IMR-90 (cell line): ENCODE measurements at regions not wholly inside any gene's neighbourhood (a gene's known extent, or its start where the extent isn't known, plus 50 kb on each side); places are given as distances from the start of the nearest gene placed in this dataset.

ENCODE experiments used
- ATAC-seq: fragments of 200-7000 bp; cut with Tn5 transposase; 2 replicates; pipeline ENCODE4 v1.9.1; 2020; ENCODE audit warnings: low read depth, mild to moderate bottlenecking, moderate library complexity
- BruUV-seq: library from RNA; stranded (reverse); fragments of 400-500 nt; replicated peaks from 2 replicates; lab custom pipeline; 2021; lab: Mats Ljungman, UMichigan
- CTCF ChIA-PET: fragments of 300-600 bp; formaldehyde crosslinking; extraction: SDS; loops from one replicate; lab custom pipeline; 2021; ENCODE audit warnings: antibody characterized with exemption; lab: Yijun Ruan, JAX
- POLR2A ChIA-PET: fragments of 300-600 bp; sonication (Branson Sonifier 250); formaldehyde crosslinking; loops from one replicate; lab custom pipeline; 2022; ENCODE audit warnings: antibody characterized with exemption; ENCODE audit not compliant: unreplicated experiment; lab: Charles Lee
- DNase-seq: peaks from one replicate; pipeline ENCODE4 v3.0.0; 2013
- H2AFZ ChIP-seq: replicated peaks from 2 replicates; pipeline ENCODE3; 2013; ENCODE audit warnings: low read length, mild to moderate bottlenecking; ENCODE audit not compliant: poor library complexity
- H2AK5ac ChIP-seq: 2 replicates; pipeline ENCODE4 v1.6.1; 2013; ENCODE audit warnings: low read depth, low read length, inconsistent platforms
- H2AK9ac ChIP-seq: replicated peaks from 2 replicates; pipeline ENCODE3; 2013; ENCODE audit warnings: mild to moderate bottlenecking, low read depth, low read length, moderate library complexity; ENCODE audit not compliant: poor library complexity
- H2BK120ac ChIP-seq: 2 replicates; pipeline ENCODE4 v1.6.1; 2013; ENCODE audit warnings: low read depth, low read length, inconsistent platforms
- H2BK15ac ChIP-seq: 3 replicates; pipeline ENCODE4 v1.6.1; 2013; ENCODE audit warnings: low read depth, low read length, inconsistent platforms
- H2BK20ac ChIP-seq: 2 replicates; pipeline ENCODE4 v1.6.1; 2013; ENCODE audit warnings: low read depth, mild to moderate bottlenecking, inconsistent platforms, low read length, moderate library complexity
- H2BK5ac ChIP-seq: 2 replicates; pipeline ENCODE4 v1.6.1; 2013; ENCODE audit warnings: mild to moderate bottlenecking, low read depth, low read length, inconsistent platforms; ENCODE audit not compliant: poor library complexity, severe bottlenecking
- H3K14ac ChIP-seq: replicated peaks from 2 replicates; pipeline ENCODE4 v1.6.1; 2013; ENCODE audit warnings: low read depth, low read length, inconsistent platforms
- H3K18ac ChIP-seq: 2 replicates; pipeline ENCODE4 v1.6.1; 2013; ENCODE audit warnings: low read depth, low read length, control low read depth
- H3K23ac ChIP-seq: 2 replicates; pipeline ENCODE4 v1.6.1; 2013; ENCODE audit warnings: low read depth, low read length, inconsistent platforms
- H3K27ac ChIP-seq: 2 replicates; pipeline ENCODE4 v1.5.1; 2013; ENCODE audit warnings: mild to moderate bottlenecking, control low read depth, low read length; ENCODE audit not compliant: insufficient read depth
- H3K27me3 ChIP-seq: 2 replicates; pipeline ENCODE4 v1.6.1; 2013; ENCODE audit warnings: low read length; ENCODE audit not compliant: control insufficient read depth, insufficient read depth
- H3K36me3 ChIP-seq: 2 replicates; pipeline ENCODE4 v1.6.1; 2013; ENCODE audit warnings: low read length, mixed read lengths; ENCODE audit not compliant: control insufficient read depth, insufficient read depth
- H3K4ac ChIP-seq: 2 replicates; pipeline ENCODE4 v1.6.1; 2013; ENCODE audit warnings: low read depth, low read length, inconsistent platforms
- H3K4me1 ChIP-seq: 2 replicates; pipeline ENCODE4 v1.6.1; 2013; ENCODE audit warnings: low read length, mixed read lengths; ENCODE audit not compliant: control insufficient read depth, insufficient read depth
- H3K4me2 ChIP-seq: 2 replicates; pipeline ENCODE4 v1.6.1; 2013; ENCODE audit warnings: low read depth, mild to moderate bottlenecking, control low read depth, low read length, moderate library complexity
- H3K4me3 ChIP-seq: 2 replicates; pipeline ENCODE4 v1.5.1; 2013; ENCODE audit warnings: low read depth, mild to moderate bottlenecking, control low read depth, low read length, moderate library complexity; ENCODE audit not compliant: insufficient read depth
- H3K56ac ChIP-seq: 2 replicates; pipeline ENCODE4 v1.6.1; 2013; ENCODE audit warnings: low read length, inconsistent platforms; ENCODE audit not compliant: insufficient read depth; ENCODE audit errors: extremely low read depth
- H3K79me1 ChIP-seq, 2 experiments: 2 replicates each; pipeline ENCODE4 v1.6.1; 2013; ENCODE audit warnings: low read length in 2 of 2, inconsistent platforms in 1 of 2, low read depth in 1 of 2
- H3K9ac ChIP-seq: 2 replicates; pipeline ENCODE4 v1.6.1; 2013; ENCODE audit warnings: low read depth, low read length, control low read depth
- H3K9me1 ChIP-seq: 2 replicates; pipeline ENCODE4 v1.6.1; 2013; ENCODE audit warnings: low read length, inconsistent platforms; ENCODE audit not compliant: insufficient read depth
- H3K9me3 ChIP-seq: 2 replicates; pipeline ENCODE4 v1.6.1; 2013; ENCODE audit warnings: low read length; ENCODE audit not compliant: control insufficient read depth, insufficient read depth
- H4K20me1 ChIP-seq: 2 replicates; pipeline ENCODE4 v1.6.1; 2013; ENCODE audit warnings: low read length, inconsistent platforms; ENCODE audit not compliant: insufficient read depth
- H4K5ac ChIP-seq: 2 replicates; pipeline ENCODE4 v1.6.1; 2013; ENCODE audit warnings: mild to moderate bottlenecking, low read depth, low read length, control low read depth
- H4K8ac ChIP-seq, 2 experiments: 2 replicates each; pipeline ENCODE4 v1.6.1; 2013; ENCODE audit warnings: low read depth in 2 of 2, low read length in 2 of 2, control low read depth in 1 of 2, inconsistent platforms in 1 of 2
- H4K91ac ChIP-seq: 2 replicates; pipeline ENCODE4 v1.6.1; 2013; ENCODE audit warnings: low read depth, low read length, inconsistent platforms; ENCODE audit not compliant: insufficient read depth
- BHLHE40 ChIP-seq: fragments of 150-350 bp; IDR thresholded peaks from 2 replicates; pipeline ENCODE4 v1.6.1; 2016; ENCODE audit warnings: mild to moderate bottlenecking, low read depth, low read length
- CEBPB ChIP-seq: IDR thresholded peaks from 2 replicates; pipeline ENCODE4 v1.6.1; 2012; ENCODE audit warnings: low read depth, low read length, improper control_type of control experiment
- CHD1 ChIP-seq: IDR thresholded peaks from 2 replicates; pipeline ENCODE4 v1.6.1; 2012; ENCODE audit warnings: low read depth, low read length, improper control_type of control experiment
- FOS ChIP-seq: fragments of 150-350 bp; IDR thresholded peaks from 2 replicates; pipeline ENCODE4 v1.6.1; 2016; ENCODE audit warnings: low read depth, low read length
- MAFK ChIP-seq: IDR thresholded peaks from 2 replicates; pipeline ENCODE4 v1.6.1; 2012; ENCODE audit warnings: low read depth, low read length, improper control_type of control experiment
- NFE2L2 ChIP-seq: fragments of 150-350 bp; IDR thresholded peaks from 2 replicates; pipeline ENCODE4 v1.6.1; 2016; ENCODE audit warnings: low read depth, mild to moderate bottlenecking, low read length
- RFX5 ChIP-seq: IDR thresholded peaks from 2 replicates; pipeline ENCODE4 v1.8.0; 2012; ENCODE audit warnings: low read depth, mild to moderate bottlenecking, low read length, moderate library complexity
- SMC3 ChIP-seq: fragments of 150-350 bp; IDR thresholded peaks from 2 replicates; pipeline ENCODE4 v1.6.1; 2016; ENCODE audit warnings: low read depth, mild to moderate bottlenecking, antibody characterized with exemption, low read length, moderate library complexity
- USF2 ChIP-seq: fragments of 150-350 bp; IDR thresholded peaks from 2 replicates; pipeline ENCODE4 v1.6.1; 2017; ENCODE audit warnings: mild to moderate bottlenecking, antibody characterized with exemption, low read length, low read depth
- WGBS, 2 experiments: methylation state at CpG; one replicate each; pipeline versions ENCODE4 v1.1.5 to v1.1.7; 2013; ENCODE audit warnings: missing lambda C conversion rate in 2 of 2; ENCODE audit not compliant: insufficient read length in 1 of 2; ENCODE audit errors: extremely low coverage in 2 of 2; 5-methylcytosine and 5-hydroxymethylcytosine counted together
- dilution Hi-C: fragments of 300-500 bp; cut with HindIII; formaldehyde crosslinking; loops from one replicate; pipeline ENCODE4 v1.14.3; 2018; ENCODE audit warnings: low sequenced_read_pairs; ENCODE audit not compliant: unreplicated experiment
- in situ Hi-C: fragments of 300-500 bp; cut with MboI; formaldehyde crosslinking; loops from 3 replicates; pipeline ENCODE4 v1.14.3; 2019; ENCODE audit warnings: low sequenced_read_pairs, inconsistent platforms, mixed read lengths
- intact Hi-C: fragments of 100-400 bp; cut with micrococcal nuclease; formaldehyde crosslinking; loops from 2 replicates; pipeline ENCODE4 v1.10.0; 2022
- TF ChIP-seq, protein P1 (sequence below): fragments of 150-350 bp; IDR thresholded peaks from 2 replicates; pipeline ENCODE4 v1.6.1; 2016; ENCODE audit warnings: low read depth, mild to moderate bottlenecking, low read length, moderate library complexity, borderline replicate concordance

DNA sequence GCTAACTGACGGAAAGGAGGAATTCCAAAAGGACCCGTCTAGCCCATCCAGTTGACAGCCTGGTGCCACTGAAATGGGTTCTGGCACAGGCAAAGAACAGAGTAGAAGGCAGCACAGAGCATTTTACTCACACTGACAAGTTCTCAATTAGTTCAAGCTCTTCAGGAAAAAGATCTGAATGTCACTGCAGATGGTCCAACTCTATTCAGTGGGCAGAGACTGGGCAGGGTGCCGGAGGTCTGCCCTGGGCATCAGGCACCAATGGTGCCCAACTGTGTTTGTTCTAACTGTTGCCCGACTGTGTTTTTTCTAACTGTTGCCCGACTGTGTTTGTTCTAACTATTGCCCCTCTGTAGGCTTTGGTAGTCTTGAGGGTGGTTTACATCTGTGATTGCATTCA lies 151.8 kb downstream of the SLC24A2 start:
- H2BK15ac ChIP-seq = no peak overlapping the region
- TF ChIP-seq USF2 (no peak), BHLHE40 (no peak), FOS (no peak), MAFK (no peak), NFE2L2 (no peak), RFX5 (no peak), CEBPB (no peak), CHD1 (no peak), SMC3 (no peak)
- TF ChIP-seq, protein P1, sequence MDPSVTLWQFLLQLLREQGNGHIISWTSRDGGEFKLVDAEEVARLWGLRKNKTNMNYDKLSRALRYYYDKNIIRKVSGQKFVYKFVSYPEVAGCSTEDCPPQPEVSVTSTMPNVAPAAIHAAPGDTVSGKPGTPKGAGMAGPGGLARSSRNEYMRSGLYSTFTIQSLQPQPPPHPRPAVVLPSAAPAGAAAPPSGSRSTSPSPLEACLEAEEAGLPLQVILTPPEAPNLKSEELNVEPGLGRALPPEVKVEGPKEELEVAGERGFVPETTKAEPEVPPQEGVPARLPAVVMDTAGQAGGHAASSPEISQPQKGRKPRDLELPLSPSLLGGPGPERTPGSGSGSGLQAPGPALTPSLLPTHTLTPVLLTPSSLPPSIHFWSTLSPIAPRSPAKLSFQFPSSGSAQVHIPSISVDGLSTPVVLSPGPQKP = no peak
- CTCF ChIA-PET = no interaction called here
- no peak overlapping the region for H2AK9ac ChIP-seq
- WGBS, 2 experiments = 20% methylated on average over 1 of the region's 5 CpGs; no CpG with 5 or more reads in 1 of the 2 experiments
- H2AK5ac ChIP-seq = no peak overlapping the region
- no peak overlapping the region for H3K4ac ChIP-seq
- H3K36me3 ChIP-seq = no peaks in the 10 kb centered on the region
- no peaks in the 10 kb centered on the region for H3K4me1 ChIP-seq
- POLR2A ChIA-PET = no interaction called here
- no peak overlapping the region for H3K4me3 ChIP-seq
- H4K91ac ChIP-seq = no peak overlapping the region
- dilution Hi-C loops (no loop called here), in situ Hi-C loops (no loop called here), intact Hi-C loops (no loop called here)
- no peak overlapping the region for H2BK120ac ChIP-seq
- no peak overlapping the region for H2AFZ ChIP-seq
- no peak overlapping the region for H3K27ac ChIP-seq
- DNase-seq = no peak
- no peaks in the 10 kb centered on the region for H3K27me3 ChIP-seq
- no peak overlapping the region for H3K4me2 ChIP-seq
- H2BK20ac ChIP-seq = no peak overlapping the region
- H3K23ac ChIP-seq = no peak overlapping the region
- H4K5ac ChIP-seq = no peak overlapping the region
- no peak overlapping the region for H3K14ac ChIP-seq
- BruUV-seq = no TSS peak
- H4K8ac ChIP-seq = no peak overlapping the region
- H2BK5ac ChIP-seq = no peak overlapping the region
- ATAC-seq = no peak
- H3K18ac ChIP-seq = no peak overlapping the region
- no peaks in the 10 kb centered on the region for H3K9me3 ChIP-seq
- no peaks in the 10 kb centered on the region for H3K79me1 ChIP-seq
- no peaks in the 10 kb centered on the region for H4K20me1 ChIP-seq
- no peak overlapping the region for H3K9ac ChIP-seq
- H3K9me1 ChIP-seq = no peaks in the 10 kb centered on the region
- no peak overlapping the region for H3K56ac ChIP-seq
